GM12874 (cell line): ENCODE measurements at regions not wholly inside any gene's neighbourhood (a gene's known extent, or its start where the extent isn't known, plus 50 kb on each side); places are given as distances from the start of the nearest gene placed in this dataset.

Experiments used
- CTCF ChIP-seq: IDR thresholded peaks from 2 replicates; pipeline ENCODE4 v1.5.1; 2011; ENCODE audit warnings: low read depth, mild to moderate bottlenecking, control low read depth, low read length, moderate library complexity; ENCODE audit not compliant: insufficient read depth

- no peak for TF ChIP-seq CTCF
These were observed 139.4 kb downstream of the MACIR start for GRCh38 chr5:103397739-103398581.

- TF ChIP-seq CTCF: no peak
These were observed 136.1 kb downstream of the MACIR start for GRCh38 chr5:103394676-103395075.

- TF ChIP-seq CTCF: no peak
These were observed 134.7 kb downstream of the MACIR start for GRCh38 chr5:103393101-103393754.

- no peak for TF ChIP-seq CTCF
These were observed 133.1 kb downstream of the MACIR start for GRCh38 chr5:103391659-103392058.

- TF ChIP-seq CTCF: no peak
These were observed 131.3 kb downstream of the MACIR start for GRCh38 chr5:103389846-103390245.

- no peak for TF ChIP-seq CTCF
These were observed 130.8 kb downstream of the MACIR start for GRCh38 chr5:103389357-103389756.

- TF ChIP-seq CTCF: no peak
These were observed 127.2 kb downstream of the MACIR start for GRCh38 chr5:103385722-103386121.
